Fibroblast of pulmonary artery (primary cell): ENCODE measurements at regions not wholly inside any gene's neighbourhood (a gene's known extent, or its start where the extent isn't known, plus 50 kb on each side); places are given as distances from the start of the nearest gene placed in this dataset.
"Not testable (repeated sequence)": the region's sequence is repeated elsewhere in the genome, so short reads cannot be mapped to it uniquely, and the experiment has no call there.

Experiments used
- DNase-seq: peaks from one replicate; pipeline ENCODE4 v3.0.0-alpha.2; 2010; ENCODE audit warnings: low read depth
- H3K4me3 ChIP-seq: replicated peaks from 2 replicates; pipeline ENCODE4 v1.5.1; 2011; ENCODE audit warnings: low read depth, mild to moderate bottlenecking, control low read depth, low read length, moderate library complexity
- TF ChIP-seq, protein P1 (sequence below): IDR thresholded peaks from 2 replicates; pipeline ENCODE4 v1.5.1; 2011; ENCODE audit warnings: mild to moderate bottlenecking, control low read depth, low read length, inconsistent platforms; ENCODE audit errors: missing control alignments

DNA sequence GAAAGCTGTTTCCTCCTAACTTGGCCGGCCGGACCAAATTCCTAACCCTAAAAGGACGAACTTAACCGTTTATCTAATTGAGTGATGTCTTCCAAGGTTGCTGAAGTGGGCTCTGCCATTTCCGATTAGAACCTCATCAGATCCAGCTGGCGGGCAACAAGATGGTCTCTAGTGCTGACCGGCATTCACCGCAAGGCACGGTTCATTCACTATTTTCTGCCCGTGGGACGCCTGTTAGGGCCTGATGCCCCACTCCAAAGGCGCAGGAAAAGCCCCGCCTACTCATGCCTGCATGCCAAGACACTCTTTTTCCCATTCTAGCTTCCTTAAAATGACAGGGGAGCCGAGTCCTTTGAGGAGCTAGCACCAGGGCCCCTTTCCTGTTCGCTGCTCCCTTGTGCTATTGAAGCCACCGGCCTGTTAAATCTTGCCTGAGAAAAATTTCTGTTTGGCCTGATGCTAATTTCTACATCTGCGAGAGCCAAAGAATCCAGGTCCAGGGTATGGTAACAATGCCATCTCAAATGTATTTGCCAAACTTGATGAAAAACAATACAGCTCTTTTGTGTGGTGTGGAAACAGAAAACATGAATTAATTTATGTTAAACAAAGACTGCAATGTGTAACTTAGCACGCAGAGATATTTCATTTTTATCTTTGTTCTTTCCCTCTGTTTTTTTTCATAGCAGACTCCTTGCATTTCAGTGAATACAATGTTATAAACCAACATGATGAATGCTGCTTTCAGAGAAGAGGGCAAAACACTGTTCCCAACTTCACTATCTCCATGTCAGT, 1071.2 kb upstream of the USP15 start:
- TF ChIP-seq, protein P1, sequence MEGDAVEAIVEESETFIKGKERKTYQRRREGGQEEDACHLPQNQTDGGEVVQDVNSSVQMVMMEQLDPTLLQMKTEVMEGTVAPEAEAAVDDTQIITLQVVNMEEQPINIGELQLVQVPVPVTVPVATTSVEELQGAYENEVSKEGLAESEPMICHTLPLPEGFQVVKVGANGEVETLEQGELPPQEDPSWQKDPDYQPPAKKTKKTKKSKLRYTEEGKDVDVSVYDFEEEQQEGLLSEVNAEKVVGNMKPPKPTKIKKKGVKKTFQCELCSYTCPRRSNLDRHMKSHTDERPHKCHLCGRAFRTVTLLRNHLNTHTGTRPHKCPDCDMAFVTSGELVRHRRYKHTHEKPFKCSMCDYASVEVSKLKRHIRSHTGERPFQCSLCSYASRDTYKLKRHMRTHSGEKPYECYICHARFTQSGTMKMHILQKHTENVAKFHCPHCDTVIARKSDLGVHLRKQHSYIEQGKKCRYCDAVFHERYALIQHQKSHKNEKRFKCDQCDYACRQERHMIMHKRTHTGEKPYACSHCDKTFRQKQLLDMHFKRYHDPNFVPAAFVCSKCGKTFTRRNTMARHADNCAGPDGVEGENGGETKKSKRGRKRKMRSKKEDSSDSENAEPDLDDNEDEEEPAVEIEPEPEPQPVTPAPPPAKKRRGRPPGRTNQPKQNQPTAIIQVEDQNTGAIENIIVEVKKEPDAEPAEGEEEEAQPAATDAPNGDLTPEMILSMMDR = no peak
- H3K4me3 ChIP-seq = no peak overlapping the region
- DNase-seq = no peak

DNA sequence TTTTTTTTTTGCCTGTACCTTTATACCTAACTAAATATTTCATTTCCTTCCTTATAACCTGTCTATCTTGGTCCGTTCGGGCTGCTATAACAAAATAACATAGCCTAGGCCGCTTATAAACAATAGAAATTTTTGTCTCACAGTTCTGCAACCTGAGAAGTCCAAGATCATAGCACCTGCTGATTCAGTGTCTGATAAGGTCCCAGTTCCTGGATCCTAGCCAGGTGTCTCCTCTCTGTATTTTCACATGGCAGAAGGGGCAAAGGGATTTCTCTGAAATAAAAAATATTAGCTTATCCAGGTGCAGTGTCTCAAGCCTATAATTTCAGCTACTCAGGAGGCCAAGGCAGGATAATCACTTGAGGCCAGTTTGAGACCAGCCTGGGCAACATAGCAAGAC, 1046.6 kb upstream of the USP15 start:
- TF ChIP-seq, protein P1 = no peak
- H3K4me3 ChIP-seq = no peak overlapping the region
- no peak for DNase-seq

DNA sequence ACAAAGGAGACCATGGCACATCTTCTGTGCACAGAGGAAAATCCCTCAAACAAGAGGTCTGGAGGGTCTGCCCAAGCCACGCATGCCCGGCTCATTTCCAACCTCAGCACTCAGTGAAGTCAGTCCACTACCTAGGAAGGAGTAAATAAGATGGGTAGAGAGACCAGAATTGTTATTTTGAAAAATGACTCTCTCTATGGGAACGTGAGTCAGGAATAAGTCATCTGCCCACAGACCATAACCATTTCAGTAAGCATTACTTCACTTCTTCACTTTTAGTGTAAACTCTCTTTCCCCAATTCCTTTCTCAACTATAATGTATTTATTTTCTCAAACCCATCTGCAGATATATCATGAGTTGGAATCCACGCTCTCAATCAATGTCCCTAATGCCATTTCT, 1039.9 kb upstream of the USP15 start:
- H3K4me3 ChIP-seq = no peak overlapping the region
- TF ChIP-seq, protein P1 = no peak
- no peak for DNase-seq

DNA sequence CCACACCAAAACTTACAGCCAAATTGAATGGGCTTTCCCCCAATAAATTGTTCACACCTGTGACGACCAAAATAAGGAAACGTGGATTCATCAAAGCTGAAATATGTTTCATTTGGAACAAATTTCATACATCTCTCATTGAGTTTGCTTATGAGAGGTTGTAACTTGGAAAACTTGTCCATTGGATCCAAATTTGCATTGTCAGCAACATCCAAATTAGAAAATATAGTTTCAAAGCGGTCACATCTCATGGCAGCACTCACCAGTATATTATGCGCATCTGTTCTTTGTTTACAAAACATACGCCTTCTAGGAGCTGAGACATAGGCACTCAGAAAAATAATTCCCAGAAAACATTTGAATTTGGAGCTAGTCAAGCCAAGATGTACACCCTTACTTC, 1028.2 kb upstream of the USP15 start:
- no peak for DNase-seq
- TF ChIP-seq, protein P1 = no peak
- H3K4me3 ChIP-seq = no peak overlapping the region

DNA sequence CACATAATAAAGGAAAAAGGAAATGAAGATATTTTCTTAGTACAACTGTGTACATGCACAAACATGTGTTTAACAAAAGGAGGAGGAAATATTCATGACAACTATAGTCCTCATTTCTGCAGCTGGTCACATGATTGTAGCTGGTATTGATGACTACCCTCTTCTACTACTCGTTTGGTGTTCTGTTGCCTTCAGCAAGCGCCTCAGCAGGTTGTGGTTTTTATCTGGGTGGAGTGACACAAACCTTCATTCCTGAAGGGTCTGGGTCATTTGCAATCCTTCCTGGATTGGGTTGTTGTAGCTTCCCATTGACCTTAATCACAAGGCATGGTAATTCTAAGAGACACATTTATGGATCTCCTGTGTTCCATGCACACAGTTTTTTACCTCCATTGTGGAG, 1009.9 kb upstream of the USP15 start:
- no peak for DNase-seq
- TF ChIP-seq, protein P1 = no peak
- H3K4me3 ChIP-seq = no peak overlapping the region

DNA sequence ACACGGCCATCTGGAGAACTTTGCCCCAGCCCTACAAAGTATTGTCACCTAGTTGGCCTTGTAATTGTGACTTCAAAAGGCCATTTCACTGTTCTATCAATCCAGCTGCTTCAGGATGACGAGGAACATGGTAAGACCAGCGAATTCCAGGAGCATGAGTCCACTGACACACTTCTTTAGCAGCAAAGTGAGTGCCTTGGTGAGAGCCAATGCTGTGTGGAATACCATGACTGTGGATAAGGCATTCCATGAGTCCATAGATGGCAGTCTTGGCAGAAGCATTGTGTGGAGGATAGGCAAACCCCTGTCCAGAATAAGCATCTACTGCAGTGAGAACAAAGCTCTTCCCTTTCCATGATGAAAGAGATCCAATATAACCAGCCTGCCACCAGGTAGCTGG, 1009.1 kb upstream of the USP15 start:
- no peak overlapping the region for H3K4me3 ChIP-seq
- TF ChIP-seq, protein P1 = no peak
- no peak for DNase-seq

DNA sequence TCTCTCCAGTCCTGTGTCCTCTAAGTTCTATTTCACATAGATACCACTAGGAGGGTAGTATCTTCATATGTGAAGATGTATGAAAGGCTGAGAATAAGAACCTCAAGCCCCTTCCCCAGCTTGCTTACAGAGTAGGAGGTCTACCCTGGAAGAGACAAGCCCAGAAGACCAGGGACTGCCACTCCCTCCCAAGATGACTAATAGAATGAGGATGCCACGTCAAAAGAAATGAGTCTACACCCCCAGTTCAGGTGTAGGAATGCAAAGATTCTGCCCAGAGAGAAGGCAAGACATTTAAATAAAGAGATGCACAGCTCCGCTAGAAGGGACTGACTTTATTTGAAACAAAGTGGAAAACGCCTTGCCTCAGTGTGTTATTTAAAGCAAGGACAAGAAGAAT, 1006.0 kb upstream of the USP15 start:
- DNase-seq = no peak
- TF ChIP-seq, protein P1 = no peak
- H3K4me3 ChIP-seq = no peak overlapping the region

DNA sequence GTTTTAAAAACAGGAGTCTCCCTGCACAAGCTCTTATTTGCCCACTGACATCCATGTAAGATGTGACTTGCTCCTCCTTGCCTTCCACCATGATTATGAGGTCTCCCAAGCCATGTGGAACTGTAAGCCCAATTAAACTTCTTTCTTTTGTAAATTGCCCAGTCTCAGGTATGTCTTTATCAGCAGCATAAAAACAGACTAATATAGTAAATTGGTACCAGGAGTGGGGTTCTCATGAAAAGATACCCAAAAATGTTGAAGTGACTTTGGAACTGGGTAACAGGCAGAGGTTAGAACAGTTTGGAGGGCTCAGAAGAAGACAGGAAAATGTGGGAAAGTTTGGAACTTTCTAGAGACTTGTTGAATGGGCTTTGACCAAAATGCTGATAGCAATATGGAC, 995.9 kb upstream of the USP15 start:
- not testable (repeated sequence) for DNase-seq, H3K4me3 ChIP-seq
